ENCODE measurements at regions not wholly inside any gene's neighbourhood (a gene's known extent, or its start where the extent isn't known, plus 50 kb on each side); places are given as distances from the start of the nearest gene placed in this dataset.

- DNase-seq (ENCODE audit: low spot score) = no peak
These were observed 111.6 kb upstream of the SPACA1 start for GRCh38 chr6:87936065-87936464.

- no peak for DNase-seq (ENCODE audit: low spot score)
These were observed 112.4 kb upstream of the SPACA1 start for GRCh38 chr6:87935196-87935595.

GRCh38 chr6:87932361-87932760 is 115.3 kb upstream of the SPACA1 start:
- DNase-seq (ENCODE audit: low spot score) = no peak

- peak; percentile 89 for DNase-seq (ENCODE audit: low spot score)
These were observed 117.8 kb upstream of the SPACA1 start for GRCh38 chr6:87929843-87930288.

- DNase-seq (ENCODE audit: low spot score) = no peak
These were observed 121.0 kb upstream of the SPACA1 start for GRCh38 chr6:87926687-87927086.

GRCh38 chr6:87926072-87926471 is 121.6 kb upstream of the SPACA1 start:
- DNase-seq (ENCODE audit: low spot score) = no peak

GRCh38 chr6:87925373-87926060 is 122.1 kb upstream of the SPACA1 start:
- DNase-seq (ENCODE audit: low spot score) = no peak

GRCh38 chr6:87923389-87924050 is 124.1 kb upstream of the SPACA1 start:
- DNase-seq (ENCODE audit: low spot score) = no peak

- no peak for DNase-seq (ENCODE audit: low spot score)
These were observed 124.7 kb upstream of the SPACA1 start for GRCh38 chr6:87922947-87923330.

GRCh38 chr6:87922196-87922946 is 125.3 kb upstream of the SPACA1 start:
- DNase-seq (ENCODE audit: low spot score) = no peak

GRCh38 chr6:87921034-87921433 is 126.6 kb upstream of the SPACA1 start:
- no peak for DNase-seq (ENCODE audit: low spot score)

GRCh38 chr6:87920245-87920644 is 127.4 kb upstream of the SPACA1 start:
- no peak for DNase-seq (ENCODE audit: low spot score)

GRCh38 chr6:87919416-87919815 is 128.2 kb upstream of the SPACA1 start:
- DNase-seq (ENCODE audit: low spot score) = no peak

- no peak for DNase-seq (ENCODE audit: low spot score)
These were observed 128.6 kb upstream of the SPACA1 start for GRCh38 chr6:87919001-87919400.

GRCh38 chr6:87918461-87918941 is 129.1 kb upstream of the SPACA1 start:
- no peak for DNase-seq (ENCODE audit: low spot score)

- no peak for DNase-seq (ENCODE audit: low spot score)
These were observed 129.8 kb upstream of the SPACA1 start for GRCh38 chr6:87917886-87918285.

GRCh38 chr6:87916446-87916845 is 131.2 kb upstream of the SPACA1 start:
- DNase-seq (ENCODE audit: low spot score) = no peak

- DNase-seq (ENCODE audit: low spot score) = no peak
These were observed 132.8 kb upstream of the SPACA1 start for GRCh38 chr6:87914637-87915395.

GRCh38 chr6:87913974-87914373 is 133.7 kb upstream of the SPACA1 start:
- DNase-seq (ENCODE audit: low spot score) = peak; percentile 7

GRCh38 chr6:87912102-87912501 is 135.5 kb upstream of the SPACA1 start:
- no peak for DNase-seq (ENCODE audit: low spot score)

- DNase-seq (ENCODE audit: low spot score) = no peak
These were observed 137.8 kb upstream of the SPACA1 start for GRCh38 chr6:87909849-87910248.
